MM.1S (cell line): ENCODE measurements at regions not wholly inside any gene's neighbourhood (a gene's known extent, or its start where the extent isn't known, plus 50 kb on each side); places are given as distances from the start of the nearest gene placed in this dataset.

ENCODE experiments used
- DNase-seq: peaks from one replicate; pipeline ENCODE4 v3.0.0-alpha.2; 2015
- H2AFZ ChIP-seq: fragments of 300-600 bp; sonication (generic); 2 replicates; pipeline ENCODE4 v1.6.0; 2016; ENCODE audit warnings: antibody characterized with exemption, low read length
- H3F3A ChIP-seq: fragments of 300-600 bp; sonication (generic); 2 replicates; pipeline ENCODE4 v1.6.1; 2016; ENCODE audit warnings: mild to moderate bottlenecking, antibody characterized with exemption, low read length, moderate library complexity, mixed read lengths; ENCODE audit not compliant: insufficient read depth
- H3K27ac ChIP-seq: fragments of 300-600 bp; sonication (generic); 2 replicates; pipeline ENCODE4 v1.5.1; 2016; ENCODE audit warnings: mild to moderate bottlenecking, low read length
- H3K27me3 ChIP-seq: fragments of 300-600 bp; sonication (generic); replicated peaks from 2 replicates; pipeline ENCODE4 v1.6.0; 2016; ENCODE audit warnings: low read length; ENCODE audit not compliant: insufficient read depth
- H3K36me3 ChIP-seq: fragments of 300-600 bp; sonication (generic); replicated peaks from 2 replicates; pipeline ENCODE4 v1.6.1; 2016; ENCODE audit warnings: mild to moderate bottlenecking, low read length, mixed read lengths; ENCODE audit not compliant: insufficient read depth
- H3K4me1 ChIP-seq: fragments of 300-600 bp; sonication (generic); 2 replicates; pipeline ENCODE4 v1.6.1; 2016; ENCODE audit warnings: low read length, mixed read lengths
- H3K4me2 ChIP-seq: fragments of 300-600 bp; sonication (generic); 2 replicates; pipeline ENCODE4 v1.6.0; 2016; ENCODE audit warnings: low read depth, low read length
- H3K4me3 ChIP-seq: fragments of 300-600 bp; sonication (generic); 2 replicates; pipeline ENCODE4 v1.5.1; 2016; ENCODE audit warnings: low read length, mixed read lengths
- H3K79me2 ChIP-seq: fragments of 300-600 bp; sonication (generic); 2 replicates; pipeline ENCODE4 v1.6.1; 2016; ENCODE audit warnings: mixed run types, low read length, mixed read lengths
- H3K9ac ChIP-seq: fragments of 300-600 bp; sonication (generic); 2 replicates; pipeline ENCODE4 v1.6.1; 2016; ENCODE audit warnings: low read length, mixed read lengths
- H3K9me2 ChIP-seq: fragments of 300-600 bp; sonication (generic); replicated peaks from 2 replicates; pipeline ENCODE4 v1.6.1; 2016; ENCODE audit warnings: mild to moderate bottlenecking, low read length, mixed read lengths; ENCODE audit not compliant: insufficient read depth
- H3K9me3 ChIP-seq: fragments of 300-600 bp; sonication (generic); replicated peaks from 2 replicates; pipeline ENCODE4 v1.6.1; 2016; ENCODE audit warnings: mild to moderate bottlenecking, low read length, mixed read lengths; ENCODE audit not compliant: insufficient read depth
- H4K20me1 ChIP-seq: fragments of 300-600 bp; sonication (generic); 2 replicates; pipeline ENCODE4 v1.6.1; 2016; ENCODE audit warnings: mild to moderate bottlenecking, low read length, moderate library complexity, mixed read lengths; ENCODE audit not compliant: insufficient read depth
- EZH2 ChIP-seq: fragments of 300-600 bp; sonication (generic); optimal IDR thresholded peaks from 2 replicates; pipeline ENCODE3; 2017; ENCODE audit warnings: low read depth, mild to moderate bottlenecking, antibody characterized with exemption, low read length, mixed read lengths
- EZH2phosphoT487 ChIP-seq: fragments of 300-600 bp; sonication (generic); IDR thresholded peaks from 2 replicates; pipeline ENCODE4 v1.6.1; 2018; ENCODE audit warnings: antibody characterized with exemption, low read length
- TF ChIP-seq, protein P1 (sequence below): fragments of 300-600 bp; sonication (generic); IDR thresholded peaks from 2 replicates; pipeline ENCODE4 v1.5.1; 2016; ENCODE audit warnings: antibody characterized with exemption, low read length, mixed read lengths

DNA sequence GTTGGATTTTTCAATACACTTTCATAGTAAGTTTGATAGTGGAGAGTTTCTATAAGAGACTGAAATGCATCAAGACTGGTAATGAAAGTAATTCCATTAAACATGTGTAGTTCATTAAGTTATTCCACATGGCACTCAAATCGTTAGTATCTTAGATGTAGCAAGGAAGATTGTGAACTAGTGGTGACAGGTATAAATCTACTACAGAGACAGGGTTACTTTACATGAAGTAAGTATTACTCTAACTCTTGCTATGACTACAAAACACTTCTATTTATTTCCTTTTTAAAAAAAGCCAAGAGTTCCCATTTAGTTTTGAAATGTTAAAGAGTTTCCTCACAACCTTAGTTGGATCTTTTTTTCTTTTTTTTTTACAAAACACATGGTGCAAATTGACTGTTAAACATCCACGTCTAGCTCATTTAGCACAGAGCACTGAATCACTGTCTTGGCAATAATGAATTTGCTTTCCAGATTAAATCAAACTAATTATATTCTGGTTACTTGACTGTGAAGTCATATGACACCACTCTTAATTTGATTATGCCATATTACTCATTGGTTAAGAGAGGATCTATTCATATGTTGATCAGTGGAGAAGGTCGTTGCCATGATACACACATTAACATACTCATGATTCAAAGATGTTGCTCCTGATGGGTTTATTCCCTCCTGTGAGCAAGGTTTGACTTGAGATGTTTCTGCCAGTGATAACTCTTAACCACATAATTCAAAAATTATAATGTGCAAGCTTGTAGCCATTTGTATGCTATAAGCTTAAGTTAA is 644.8 kb downstream of the EFNA5 start:
- DNase-seq, result no peak
- Histone ChIP-seq H3F3A (no peaks in the 10 kb centered on the region), H3K36me3 (no peaks in the 10 kb centered on the region), H3K4me2 (no peak overlapping the region), H3K4me3 (no peak overlapping the region), H4K20me1 (no peaks in the 10 kb centered on the region), H3K9me2 (no peaks in the 10 kb centered on the region), H2AFZ (no peak overlapping the region), H3K27me3 (no peaks in the 10 kb centered on the region), H3K27ac (no peak overlapping the region), H3K9ac (no peak overlapping the region), H3K9me3 (no peaks in the 10 kb centered on the region), H3K79me2 (no peaks in the 10 kb centered on the region), H3K4me1 (no peaks in the 10 kb centered on the region)
- TF ChIP-seq EZH2phosphoT487, result no peak
- no peak for TF ChIP-seq EZH2
- TF ChIP-seq, protein P1, sequence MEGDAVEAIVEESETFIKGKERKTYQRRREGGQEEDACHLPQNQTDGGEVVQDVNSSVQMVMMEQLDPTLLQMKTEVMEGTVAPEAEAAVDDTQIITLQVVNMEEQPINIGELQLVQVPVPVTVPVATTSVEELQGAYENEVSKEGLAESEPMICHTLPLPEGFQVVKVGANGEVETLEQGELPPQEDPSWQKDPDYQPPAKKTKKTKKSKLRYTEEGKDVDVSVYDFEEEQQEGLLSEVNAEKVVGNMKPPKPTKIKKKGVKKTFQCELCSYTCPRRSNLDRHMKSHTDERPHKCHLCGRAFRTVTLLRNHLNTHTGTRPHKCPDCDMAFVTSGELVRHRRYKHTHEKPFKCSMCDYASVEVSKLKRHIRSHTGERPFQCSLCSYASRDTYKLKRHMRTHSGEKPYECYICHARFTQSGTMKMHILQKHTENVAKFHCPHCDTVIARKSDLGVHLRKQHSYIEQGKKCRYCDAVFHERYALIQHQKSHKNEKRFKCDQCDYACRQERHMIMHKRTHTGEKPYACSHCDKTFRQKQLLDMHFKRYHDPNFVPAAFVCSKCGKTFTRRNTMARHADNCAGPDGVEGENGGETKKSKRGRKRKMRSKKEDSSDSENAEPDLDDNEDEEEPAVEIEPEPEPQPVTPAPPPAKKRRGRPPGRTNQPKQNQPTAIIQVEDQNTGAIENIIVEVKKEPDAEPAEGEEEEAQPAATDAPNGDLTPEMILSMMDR, result no peak

DNA sequence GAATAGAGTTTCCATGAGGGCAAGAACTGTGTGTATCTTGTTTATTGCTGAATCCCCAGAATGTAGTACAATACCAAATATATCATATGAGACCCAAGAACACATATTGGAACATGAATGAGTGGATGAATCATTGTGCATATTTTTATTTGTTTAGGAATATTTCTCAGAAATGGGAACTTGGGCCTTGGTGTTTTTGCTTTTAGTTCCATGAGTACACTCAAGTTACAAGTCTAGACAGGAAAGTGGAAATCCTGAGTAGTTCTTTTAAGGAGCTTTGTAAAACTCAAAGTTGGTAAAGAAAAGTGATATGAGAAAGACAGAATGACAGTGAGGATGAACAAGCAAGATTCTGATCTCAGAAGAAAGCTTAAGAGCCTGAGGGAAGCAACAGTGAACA is 647.0 kb downstream of the EFNA5 start:
- Histone ChIP-seq H3K27ac (no peak overlapping the region), H3K9me3 (no peaks in the 10 kb centered on the region), H3K36me3 (no peaks in the 10 kb centered on the region), H3K4me3 (no peak overlapping the region), H4K20me1 (no peaks in the 10 kb centered on the region), H3F3A (no peaks in the 10 kb centered on the region), H3K4me1 (no peaks in the 10 kb centered on the region), H2AFZ (no peak overlapping the region), H3K9me2 (no peaks in the 10 kb centered on the region), H3K9ac (no peak overlapping the region), H3K79me2 (no peaks in the 10 kb centered on the region), H3K4me2 (no peak overlapping the region), H3K27me3 (no peaks in the 10 kb centered on the region)
- TF ChIP-seq, protein P1, result no peak
- TF ChIP-seq EZH2 (no peak), EZH2phosphoT487 (no peak)
- DNase-seq, result no peak

DNA sequence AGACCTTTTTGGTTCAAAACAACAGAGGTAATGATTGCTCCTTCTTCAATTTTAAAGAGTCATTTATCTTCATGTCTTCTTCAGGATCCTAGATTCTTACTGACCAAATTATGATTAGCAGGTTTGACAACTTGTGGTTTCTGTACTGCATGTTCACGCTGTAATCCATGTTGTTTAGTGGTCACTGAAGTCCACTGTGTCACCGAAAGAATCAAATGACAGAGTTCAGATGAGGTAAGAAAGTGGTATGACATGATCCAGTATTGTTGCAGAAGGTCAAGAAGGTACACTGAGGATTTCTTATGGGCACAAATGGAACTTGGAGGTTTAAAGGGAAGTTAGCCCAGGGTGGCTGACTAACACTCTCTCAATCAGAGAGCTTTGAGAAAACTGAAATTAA is 649.2 kb downstream of the EFNA5 start:
- H3F3A ChIP-seq, result no peaks in the 10 kb centered on the region
- H3K9me2 ChIP-seq, result no peaks in the 10 kb centered on the region
- TF ChIP-seq EZH2, result no peak
- no peak for TF ChIP-seq EZH2phosphoT487
- TF ChIP-seq, protein P1, result no peak
- H2AFZ ChIP-seq, result no peak overlapping the region
- H3K79me2 ChIP-seq, result no peaks in the 10 kb centered on the region
- no peak overlapping the region for H3K4me3 ChIP-seq
- H3K4me1 ChIP-seq, result no peaks in the 10 kb centered on the region
- DNase-seq, result no peak
- no peaks in the 10 kb centered on the region for H3K27me3 ChIP-seq
- no peak overlapping the region for H3K4me2 ChIP-seq
- no peak overlapping the region for H3K27ac ChIP-seq
- H3K36me3 ChIP-seq, result no peaks in the 10 kb centered on the region
- H3K9me3 ChIP-seq, result no peaks in the 10 kb centered on the region
- no peak overlapping the region for H3K9ac ChIP-seq
- H4K20me1 ChIP-seq, result no peaks in the 10 kb centered on the region
